HG02840 (cell line): ENCODE measurements at regions not wholly inside any gene's neighbourhood (a gene's known extent, or its start where the extent isn't known, plus 50 kb on each side); places are given as distances from the start of the nearest gene placed in this dataset.

ENCODE experiments used
- ATAC-seq: cut with Tn5 transposase; IDR thresholded peaks from one replicate; pipeline ENCODE4 v1.9.1; 2021; ENCODE audit warnings: mild to moderate bottlenecking, moderate library complexity, moderate number of reproducible peaks; ENCODE audit not compliant: unreplicated experiment, low FRiP score

GRCh38 chr10:106520698-106521097 lies 643.8 kb downstream of the SORCS1 start:
- no peak for ATAC-seq

DNA sequence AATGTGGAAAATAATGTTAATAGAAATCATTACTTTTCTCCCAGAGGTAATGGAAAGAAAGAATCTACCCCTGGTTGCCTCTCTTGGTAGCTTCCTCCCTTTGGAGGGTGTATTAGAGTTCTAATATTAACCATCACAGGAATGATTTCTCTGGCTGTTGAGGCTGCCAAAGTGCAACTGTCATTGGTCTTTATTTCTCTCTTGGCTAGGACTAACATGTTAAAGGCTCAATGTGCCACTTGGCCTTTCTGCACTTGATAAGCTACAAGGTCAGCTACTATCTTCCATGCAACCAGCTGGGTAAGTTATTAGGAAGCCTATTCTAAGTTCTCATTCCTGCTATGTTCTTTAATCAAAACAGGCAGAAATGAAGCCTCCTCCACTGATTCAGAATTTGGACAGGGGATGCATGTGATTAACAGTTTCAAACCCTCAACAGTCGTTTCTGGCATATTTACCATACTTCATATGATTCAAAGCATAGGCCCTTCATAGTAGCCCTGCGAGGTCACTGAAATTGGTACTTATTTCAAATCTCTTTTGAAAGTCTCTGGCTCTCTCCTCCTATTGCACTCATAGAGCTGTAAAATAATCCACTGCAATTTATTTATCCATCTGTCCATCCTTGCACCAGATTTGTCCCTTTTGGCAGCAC lies 645.0 kb downstream of the SORCS1 start:
- no peak for ATAC-seq

- ATAC-seq, result no peak
Measured at GRCh38 chr10:106515206-106515790, 649.2 kb downstream of the SORCS1 start.

- no peak for ATAC-seq
Measured at GRCh38 chr10:106513352-106513771, 651.1 kb downstream of the SORCS1 start.

DNA sequence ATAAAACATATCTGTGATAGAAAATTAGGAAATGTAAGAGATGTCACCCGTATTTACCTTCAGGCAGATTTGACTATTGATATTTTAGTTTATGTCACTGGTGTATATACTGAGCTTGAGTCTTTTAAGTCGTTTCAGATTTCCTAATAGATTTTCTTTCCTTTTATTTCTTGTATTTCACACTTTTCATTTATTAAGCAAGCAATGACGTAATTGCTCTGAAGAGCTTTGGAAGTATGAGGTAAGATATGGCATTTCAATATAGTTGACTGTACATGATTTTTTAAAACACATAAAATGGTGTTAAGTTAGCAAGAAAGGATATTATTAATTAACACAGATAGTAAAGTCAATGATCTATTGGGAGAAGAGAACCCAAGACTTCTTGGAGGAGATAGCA lies 652.6 kb downstream of the SORCS1 start:
- no peak for ATAC-seq

DNA sequence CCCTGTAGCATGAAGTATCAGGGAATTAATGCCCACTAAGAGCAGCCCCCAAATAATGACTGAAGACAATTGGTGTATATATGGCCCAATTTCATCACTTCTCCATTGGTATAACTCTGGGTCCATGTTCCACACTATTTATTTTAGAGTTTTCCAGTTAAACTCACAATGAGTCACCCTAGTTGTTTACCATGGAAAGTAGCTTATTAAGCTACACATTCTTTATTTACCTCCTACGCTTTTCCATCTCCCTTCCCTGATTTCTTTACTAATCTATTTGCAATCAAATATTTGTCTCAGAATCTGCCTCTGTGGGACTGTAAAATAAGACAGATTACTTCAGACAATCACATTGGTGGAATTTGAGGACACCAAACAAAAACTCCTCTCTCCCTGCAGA lies 655.6 kb downstream of the SORCS1 start:
- no peak for ATAC-seq

DNA sequence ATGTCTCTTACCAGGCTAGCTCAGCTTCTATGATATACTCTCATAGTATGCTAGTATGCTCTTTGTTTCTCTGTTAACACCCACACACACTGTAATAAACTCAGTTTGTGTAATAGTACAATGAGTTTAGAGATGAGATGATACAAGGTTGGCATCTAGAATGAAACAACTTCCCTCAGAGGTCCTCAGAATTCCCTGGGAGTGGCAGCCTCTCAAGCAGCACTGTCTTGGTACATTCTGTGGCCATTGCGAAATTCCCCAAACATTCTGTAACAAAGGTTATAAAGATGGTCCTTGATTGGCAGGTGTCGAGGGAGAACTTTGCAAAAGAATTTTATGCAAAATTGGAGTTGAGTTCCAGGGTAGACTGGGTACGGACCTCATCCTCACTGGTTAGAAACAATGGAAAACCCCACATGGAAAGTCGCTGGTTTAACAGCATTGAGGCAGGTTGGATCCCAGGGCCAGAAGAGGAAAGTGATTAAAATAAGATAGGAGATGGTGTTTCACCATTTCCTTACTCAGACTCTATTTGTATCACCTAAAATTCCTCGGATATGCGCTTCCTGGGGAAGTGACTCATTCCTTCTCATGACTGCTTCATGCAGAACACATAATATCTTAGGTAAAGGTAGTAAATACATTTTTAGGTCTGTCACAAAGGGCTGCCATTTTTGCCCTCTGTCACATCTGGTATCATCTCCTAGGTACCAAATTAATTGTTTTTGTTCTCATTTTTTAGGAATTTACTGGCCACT lies 657.8 kb downstream of the SORCS1 start:
- ATAC-seq, result no peak

- no peak for ATAC-seq
Measured at GRCh38 chr10:106504536-106504935, 660.0 kb downstream of the SORCS1 start.

DNA sequence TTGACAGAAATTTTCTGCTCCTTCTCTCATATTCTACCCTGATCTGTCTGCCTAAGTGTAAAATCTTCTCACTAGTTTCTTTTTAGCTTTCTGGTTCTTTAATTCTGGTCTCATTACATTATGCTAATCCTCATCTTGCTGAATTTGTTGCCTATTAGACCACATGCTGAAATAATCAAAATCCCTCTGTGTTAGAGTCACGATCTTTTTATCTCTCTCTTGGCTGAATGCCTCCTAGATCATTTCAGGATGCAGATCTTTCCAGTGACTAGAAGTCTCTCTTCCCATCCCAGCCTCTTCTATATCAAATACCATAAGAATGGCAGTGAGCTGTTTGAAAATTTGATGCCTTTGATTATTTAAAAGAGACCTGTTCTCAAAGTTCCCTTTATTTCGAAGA lies 661.9 kb downstream of the SORCS1 start:
- no peak for ATAC-seq

- no peak for ATAC-seq
Measured at GRCh38 chr10:106500925-106501525, 663.5 kb downstream of the SORCS1 start.

DNA sequence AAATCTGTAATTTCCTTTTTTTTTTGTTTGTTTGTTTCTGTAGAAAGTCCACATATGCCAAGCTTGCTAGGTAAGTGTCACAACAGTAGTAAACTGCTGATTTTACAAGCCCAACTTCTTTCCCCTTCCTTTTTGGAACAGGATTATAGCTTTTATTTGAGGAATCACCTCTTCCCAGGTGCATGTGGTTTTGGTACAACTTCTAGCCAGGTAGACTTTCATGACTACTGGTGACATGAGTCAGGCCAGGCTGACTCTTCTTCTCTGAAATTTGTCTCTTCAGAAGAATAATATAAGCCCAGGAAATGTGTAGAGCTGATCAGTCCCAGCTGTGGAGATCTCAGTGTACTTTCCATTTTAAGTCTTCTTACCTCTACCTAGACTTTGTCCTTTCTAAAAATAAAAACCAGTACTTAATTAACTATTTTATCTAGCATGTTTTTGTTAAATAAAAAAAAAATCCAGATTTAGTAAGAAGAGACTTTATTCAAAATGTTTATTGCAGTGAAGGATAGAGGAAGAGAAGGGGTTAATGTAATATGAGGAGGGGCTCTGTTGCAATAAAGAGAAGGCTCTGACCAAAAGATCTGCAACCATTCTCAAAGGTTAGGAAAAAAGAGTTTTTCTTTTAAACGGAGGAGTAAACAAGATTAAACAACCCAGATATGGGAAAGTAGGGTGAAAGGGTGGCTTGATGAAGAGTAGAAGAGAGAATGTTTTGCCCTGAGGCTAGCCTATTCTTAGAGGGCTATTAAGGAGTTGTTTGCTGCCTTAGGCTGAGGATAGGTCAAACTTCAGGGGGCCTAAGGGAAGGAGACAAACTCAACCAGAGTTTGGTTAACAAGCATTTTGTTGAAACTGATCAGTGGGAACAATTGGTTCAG lies 664.2 kb downstream of the SORCS1 start:
- ATAC-seq, result no peak

DNA sequence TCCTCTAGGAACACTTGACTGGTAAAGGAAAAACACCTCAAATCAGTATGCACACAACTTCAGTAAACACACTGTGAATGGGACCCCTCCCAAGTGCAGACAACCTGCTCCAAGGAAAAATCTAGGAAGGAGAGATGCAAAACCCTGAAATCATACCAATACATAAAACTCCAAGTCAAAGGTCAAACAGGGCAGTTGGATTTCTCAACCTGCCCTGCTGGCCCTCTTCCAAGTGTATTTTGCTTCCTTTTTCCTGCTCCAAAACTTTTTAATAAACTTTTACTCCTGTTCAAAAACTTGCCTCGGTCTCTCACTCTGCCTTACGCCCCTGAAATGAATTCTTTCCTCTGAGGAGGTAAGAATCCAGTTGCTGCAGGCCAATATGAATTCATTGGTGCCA lies 665.1 kb downstream of the SORCS1 start:
- no peak for ATAC-seq

GRCh38 chr10:106498675-106499074 lies 665.8 kb downstream of the SORCS1 start:
- ATAC-seq, result no peak

GRCh38 chr10:106495931-106496330 lies 668.6 kb downstream of the SORCS1 start:
- ATAC-seq, result no peak

DNA sequence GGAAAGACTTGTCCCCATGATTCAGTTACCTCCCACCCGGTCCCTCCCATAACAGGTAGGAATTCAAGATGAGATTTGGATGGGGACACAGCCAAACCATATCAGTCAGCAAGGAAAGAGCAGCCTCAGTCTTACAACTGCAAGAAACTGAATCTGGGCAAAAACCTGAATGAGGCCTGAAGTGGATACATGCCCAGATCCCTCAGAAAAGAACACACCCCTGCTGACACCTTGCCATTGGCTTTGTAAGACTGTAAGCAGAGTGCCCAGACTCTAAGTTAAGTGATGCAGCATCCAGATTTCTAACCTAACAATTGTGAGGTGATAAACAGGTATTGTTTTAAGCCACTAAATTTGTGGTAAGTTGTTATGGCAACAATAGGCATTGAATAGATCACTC lies 670.8 kb downstream of the SORCS1 start:
- no peak for ATAC-seq

DNA sequence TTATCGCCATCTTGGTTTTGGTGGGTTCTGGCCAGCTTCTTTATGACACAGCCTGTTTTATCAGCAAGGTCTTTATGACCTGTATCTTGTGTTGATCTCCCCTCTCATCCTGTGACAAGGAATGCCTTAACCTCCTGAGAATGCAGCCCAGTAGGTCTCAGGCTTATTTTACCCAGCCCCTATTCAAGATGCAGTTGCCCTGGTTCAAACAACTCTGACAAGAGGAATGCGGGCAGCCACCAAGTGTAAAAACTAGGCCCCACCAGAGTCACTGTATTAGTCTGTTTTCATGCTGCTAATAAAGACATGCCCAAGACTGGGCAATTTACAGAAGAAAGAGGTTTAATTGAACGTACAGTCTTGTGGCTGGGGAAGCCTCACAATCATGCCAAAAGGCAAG lies 671.3 kb downstream of the SORCS1 start:
- ATAC-seq, result no peak

GRCh38 chr10:106487726-106488125 lies 676.8 kb downstream of the SORCS1 start:
- no peak for ATAC-seq

- ATAC-seq, result no peak
Measured at GRCh38 chr10:106481598-106482275, 682.8 kb downstream of the SORCS1 start.

GRCh38 chr10:106479636-106480035 lies 684.9 kb downstream of the SORCS1 start:
- no peak for ATAC-seq

DNA sequence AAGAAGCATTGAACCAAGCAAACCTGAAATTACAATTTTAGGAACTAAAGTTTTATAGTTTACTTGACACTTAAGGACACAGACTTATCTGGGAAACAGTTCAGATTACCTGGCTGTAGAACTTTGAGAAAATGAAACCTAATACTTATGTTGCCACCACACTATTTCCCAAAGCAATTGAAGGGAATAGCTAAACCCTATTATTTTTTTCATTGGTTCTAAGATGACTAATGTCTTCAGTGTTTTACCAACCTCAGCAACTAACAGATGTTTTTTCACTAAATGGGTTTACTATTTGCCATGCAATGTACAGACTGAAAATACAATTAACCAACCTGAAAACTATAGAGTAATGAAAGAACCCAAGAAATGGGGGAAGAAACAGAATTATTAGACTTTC lies 689.6 kb downstream of the SORCS1 start:
- no peak for ATAC-seq
